ENCODE measurements at regions not wholly inside any gene's neighbourhood (a gene's known extent, or its start where the extent isn't known, plus 50 kb on each side); places are given as distances from the start of the nearest gene placed in this dataset.

- no peak overlapping the region for H3K27ac Mint-ChIP-seq
- H3K27me3 Mint-ChIP-seq, result no peaks in the 10 kb centered on the region
- no peaks in the 10 kb centered on the region for H3K9me3 Mint-ChIP-seq
- H3K4me1 Mint-ChIP-seq (ENCODE audit: low read depth), result no peaks in the 10 kb centered on the region
- intact Hi-C loops (cut with micrococcal nuclease), result no loop called here
- H3K4me3 Mint-ChIP-seq, result no peak overlapping the region
- no peaks in the 10 kb centered on the region for H3K36me3 Mint-ChIP-seq (ENCODE audit: low read depth)
Measured at GRCh38 chr15:47390208-47390765, 327.0 kb upstream of the SEMA6D start.

GRCh38 chr15:47394286-47394809 lies 323.0 kb upstream of the SEMA6D start:
- intact Hi-C loops (cut with micrococcal nuclease), result no loop called here
- H3K27me3 Mint-ChIP-seq, result no peaks in the 10 kb centered on the region
- no peaks in the 10 kb centered on the region for H3K36me3 Mint-ChIP-seq (ENCODE audit: low read depth)
- H3K9me3 Mint-ChIP-seq, result no peaks in the 10 kb centered on the region
- no peak overlapping the region for H3K4me3 Mint-ChIP-seq
- no peaks in the 10 kb centered on the region for H3K4me1 Mint-ChIP-seq (ENCODE audit: low read depth)
- no peak overlapping the region for H3K27ac Mint-ChIP-seq

- Mint-ChIP-seq H3K4me1 (ENCODE audit: low read depth) (no peaks in the 10 kb centered on the region), H3K36me3 (ENCODE audit: low read depth) (no peaks in the 10 kb centered on the region), H3K9me3 (no peaks in the 10 kb centered on the region), H3K4me3 (no peak overlapping the region), H3K27me3 (no peaks in the 10 kb centered on the region), H3K27ac (no peak overlapping the region)
- intact Hi-C loops (cut with micrococcal nuclease), result no loop called here
Measured at GRCh38 chr15:47395076-47395475, 322.2 kb upstream of the SEMA6D start.

- Mint-ChIP-seq H3K4me3 (no peak overlapping the region), H3K4me1 (ENCODE audit: low read depth) (no peaks in the 10 kb centered on the region), H3K27ac (no peak overlapping the region), H3K36me3 (ENCODE audit: low read depth) (no peaks in the 10 kb centered on the region), H3K9me3 (no peaks in the 10 kb centered on the region), H3K27me3 (no peaks in the 10 kb centered on the region)
- intact Hi-C loops (cut with micrococcal nuclease), result no loop called here
Measured at GRCh38 chr15:47397655-47398054, 319.6 kb upstream of the SEMA6D start.

- no peaks in the 10 kb centered on the region for H3K27me3 Mint-ChIP-seq
- intact Hi-C loops (cut with micrococcal nuclease), result no loop called here
- H3K4me1 Mint-ChIP-seq (ENCODE audit: low read depth), result no peaks in the 10 kb centered on the region
- H3K4me3 Mint-ChIP-seq, result no peak overlapping the region
- no peaks in the 10 kb centered on the region for H3K9me3 Mint-ChIP-seq
- H3K27ac Mint-ChIP-seq, result no peak overlapping the region
- no peaks in the 10 kb centered on the region for H3K36me3 Mint-ChIP-seq (ENCODE audit: low read depth)
Measured at GRCh38 chr15:47398132-47398531, 319.2 kb upstream of the SEMA6D start.

GRCh38 chr15:47398594-47398993 lies 318.7 kb upstream of the SEMA6D start:
- Mint-ChIP-seq H3K4me3 (no peak overlapping the region), H3K9me3 (no peaks in the 10 kb centered on the region), H3K27ac (no peak overlapping the region), H3K4me1 (ENCODE audit: low read depth) (no peaks in the 10 kb centered on the region), H3K27me3 (no peaks in the 10 kb centered on the region), H3K36me3 (ENCODE audit: low read depth) (no peaks in the 10 kb centered on the region)
- intact Hi-C loops (cut with micrococcal nuclease), result no loop called here

GRCh38 chr15:47399100-47399499 lies 318.2 kb upstream of the SEMA6D start:
- no peak overlapping the region for H3K4me3 Mint-ChIP-seq
- H3K36me3 Mint-ChIP-seq (ENCODE audit: low read depth), result no peaks in the 10 kb centered on the region
- H3K9me3 Mint-ChIP-seq, result no peaks in the 10 kb centered on the region
- no peaks in the 10 kb centered on the region for H3K27me3 Mint-ChIP-seq
- intact Hi-C loops (cut with micrococcal nuclease), result no loop called here
- H3K27ac Mint-ChIP-seq, result no peak overlapping the region
- no peaks in the 10 kb centered on the region for H3K4me1 Mint-ChIP-seq (ENCODE audit: low read depth)

GRCh38 chr15:47400603-47401002 lies 316.7 kb upstream of the SEMA6D start:
- H3K4me3 Mint-ChIP-seq, result no peak overlapping the region
- no peaks in the 10 kb centered on the region for H3K27me3 Mint-ChIP-seq
- no peaks in the 10 kb centered on the region for H3K4me1 Mint-ChIP-seq (ENCODE audit: low read depth)
- no peaks in the 10 kb centered on the region for H3K36me3 Mint-ChIP-seq (ENCODE audit: low read depth)
- H3K27ac Mint-ChIP-seq, result no peak overlapping the region
- intact Hi-C loops (cut with micrococcal nuclease), result no loop called here
- no peaks in the 10 kb centered on the region for H3K9me3 Mint-ChIP-seq

- no peaks in the 10 kb centered on the region for H3K36me3 Mint-ChIP-seq (ENCODE audit: low read depth)
- no peaks in the 10 kb centered on the region for H3K4me1 Mint-ChIP-seq (ENCODE audit: low read depth)
- H3K4me3 Mint-ChIP-seq, result no peak overlapping the region
- H3K27ac Mint-ChIP-seq, result no peak overlapping the region
- no peaks in the 10 kb centered on the region for H3K9me3 Mint-ChIP-seq
- H3K27me3 Mint-ChIP-seq, result no peaks in the 10 kb centered on the region
- intact Hi-C loops (cut with micrococcal nuclease), result no loop called here
Measured at GRCh38 chr15:47401427-47401826, 315.9 kb upstream of the SEMA6D start.

GRCh38 chr15:47402829-47403228 lies 314.5 kb upstream of the SEMA6D start:
- Mint-ChIP-seq H3K4me3 (no peak overlapping the region), H3K27me3 (no peaks in the 10 kb centered on the region), H3K4me1 (ENCODE audit: low read depth) (no peaks in the 10 kb centered on the region), H3K9me3 (no peaks in the 10 kb centered on the region), H3K27ac (no peak overlapping the region), H3K36me3 (ENCODE audit: low read depth) (no peaks in the 10 kb centered on the region)
- intact Hi-C loops (cut with micrococcal nuclease), result no loop called here

GRCh38 chr15:47404877-47405276 lies 312.4 kb upstream of the SEMA6D start:
- Mint-ChIP-seq H3K4me1 (ENCODE audit: low read depth) (no peaks in the 10 kb centered on the region), H3K36me3 (ENCODE audit: low read depth) (no peaks in the 10 kb centered on the region), H3K4me3 (no peak overlapping the region), H3K27ac (no peak overlapping the region), H3K9me3 (no peaks in the 10 kb centered on the region), H3K27me3 (no peaks in the 10 kb centered on the region)
- intact Hi-C loops (cut with micrococcal nuclease), result no loop called here

GRCh38 chr15:47405365-47406162 lies 311.7 kb upstream of the SEMA6D start:
- no peak overlapping the region for H3K27ac Mint-ChIP-seq
- no peaks in the 10 kb centered on the region for H3K4me1 Mint-ChIP-seq (ENCODE audit: low read depth)
- intact Hi-C loops (cut with micrococcal nuclease), result no loop called here
- no peak overlapping the region for H3K4me3 Mint-ChIP-seq
- no peaks in the 10 kb centered on the region for H3K27me3 Mint-ChIP-seq
- H3K9me3 Mint-ChIP-seq, result no peaks in the 10 kb centered on the region
- no peaks in the 10 kb centered on the region for H3K36me3 Mint-ChIP-seq (ENCODE audit: low read depth)

- Mint-ChIP-seq H3K36me3 (ENCODE audit: low read depth) (no peaks in the 10 kb centered on the region), H3K4me3 (no peak overlapping the region), H3K27ac (no peak overlapping the region), H3K9me3 (no peaks in the 10 kb centered on the region), H3K27me3 (no peaks in the 10 kb centered on the region), H3K4me1 (ENCODE audit: low read depth) (no peaks in the 10 kb centered on the region)
- intact Hi-C loops (cut with micrococcal nuclease), result no loop called here
Measured at GRCh38 chr15:47407692-47408091, 309.6 kb upstream of the SEMA6D start.

GRCh38 chr15:47409038-47409437 lies 308.3 kb upstream of the SEMA6D start:
- H3K27me3 Mint-ChIP-seq, result no peaks in the 10 kb centered on the region
- H3K27ac Mint-ChIP-seq, result no peak overlapping the region
- no peaks in the 10 kb centered on the region for H3K9me3 Mint-ChIP-seq
- no peak overlapping the region for H3K4me3 Mint-ChIP-seq
- intact Hi-C loops (cut with micrococcal nuclease), result no loop called here
- no peaks in the 10 kb centered on the region for H3K4me1 Mint-ChIP-seq (ENCODE audit: low read depth)
- no peaks in the 10 kb centered on the region for H3K36me3 Mint-ChIP-seq (ENCODE audit: low read depth)

- intact Hi-C loops (cut with micrococcal nuclease), result no loop called here
- H3K4me1 Mint-ChIP-seq (ENCODE audit: low read depth), result no peaks in the 10 kb centered on the region
- no peaks in the 10 kb centered on the region for H3K36me3 Mint-ChIP-seq (ENCODE audit: low read depth)
- H3K4me3 Mint-ChIP-seq, result no peak overlapping the region
- no peak overlapping the region for H3K27ac Mint-ChIP-seq
- H3K9me3 Mint-ChIP-seq, result no peaks in the 10 kb centered on the region
- no peaks in the 10 kb centered on the region for H3K27me3 Mint-ChIP-seq
Measured at GRCh38 chr15:47409600-47409999, 307.7 kb upstream of the SEMA6D start.
